ENCODE measurements at regions not wholly inside any gene's neighbourhood (a gene's known extent, or its start where the extent isn't known, plus 50 kb on each side); places are given as distances from the start of the nearest gene placed in this dataset.

DNA sequence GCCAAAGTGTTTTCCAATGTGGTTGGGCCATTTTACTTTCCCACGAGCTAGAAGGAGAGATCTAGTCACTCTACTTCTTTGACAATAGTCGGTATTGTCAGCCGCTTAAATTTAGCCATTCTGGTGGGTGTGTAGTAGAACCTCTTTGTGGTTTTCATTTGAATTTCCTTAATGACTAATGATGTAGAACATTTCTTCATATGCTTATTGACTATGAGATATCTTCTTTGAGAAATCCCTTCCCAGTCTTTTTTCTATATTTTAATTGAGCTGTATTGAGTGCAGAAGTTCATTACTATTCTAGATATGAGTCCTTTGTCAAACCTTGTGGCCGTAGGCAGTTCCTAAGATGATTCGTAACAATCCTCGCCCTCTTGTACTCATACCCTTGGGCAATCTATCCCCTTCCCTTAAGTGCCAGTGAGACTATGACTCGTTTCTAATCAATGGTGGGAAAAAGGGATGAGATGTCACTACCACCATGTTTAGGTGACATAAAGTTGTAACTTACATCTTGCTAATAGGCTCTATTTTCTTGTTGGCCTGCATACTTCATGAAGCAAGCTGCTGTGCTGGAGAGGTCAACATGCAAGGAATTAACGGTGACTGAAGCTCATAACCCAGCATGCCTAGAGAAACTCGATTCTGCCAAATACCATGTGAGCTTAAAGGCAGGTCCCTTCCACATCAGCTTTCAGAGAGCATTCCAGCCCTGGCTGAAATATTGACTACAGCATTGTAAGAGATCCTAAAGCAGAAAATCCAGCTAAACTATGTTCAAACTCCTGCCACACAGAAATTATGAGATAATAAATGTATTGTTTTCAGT, 817.9 kb upstream of the SOX9 start:
- no peaks in the 10 kb centered on the region for H3K4me1 ChIP-seq
- H3K27ac ChIP-seq: no peak overlapping the region
- no peak overlapping the region for H3K4me3 ChIP-seq
- POLR2A ChIA-PET: no interaction called here
- CTCF ChIA-PET: no interaction called here
- TF ChIP-seq, protein P1, sequence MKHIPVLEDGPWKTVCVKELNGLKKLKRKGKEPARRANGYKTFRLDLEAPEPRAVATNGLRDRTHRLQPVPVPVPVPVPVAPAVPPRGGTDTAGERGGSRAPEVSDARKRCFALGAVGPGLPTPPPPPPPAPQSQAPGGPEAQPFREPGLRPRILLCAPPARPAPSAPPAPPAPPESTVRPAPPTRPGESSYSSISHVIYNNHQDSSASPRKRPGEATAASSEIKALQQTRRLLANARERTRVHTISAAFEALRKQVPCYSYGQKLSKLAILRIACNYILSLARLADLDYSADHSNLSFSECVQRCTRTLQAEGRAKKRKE (CRISPR knock-in tag; IDR thresholded peaks at IDR 0.05; ENCODE audit: low read depth): no peak
- ATAC-seq (no peak), DNase-seq (ENCODE audit: low read depth in 1 of 2, low spot score in 1 of 2) (no peak), FAIRE-seq (no peak)
- peaks cover 11% of the 10 kb centered on the region for H3K9me3 ChIP-seq
- H3K4me2 ChIP-seq: no peak overlapping the region
- 45% methylated on average over 9 of the region's 9 CpGs for WGBS (ENCODE audit: missing lambda C conversion rate)

DNA sequence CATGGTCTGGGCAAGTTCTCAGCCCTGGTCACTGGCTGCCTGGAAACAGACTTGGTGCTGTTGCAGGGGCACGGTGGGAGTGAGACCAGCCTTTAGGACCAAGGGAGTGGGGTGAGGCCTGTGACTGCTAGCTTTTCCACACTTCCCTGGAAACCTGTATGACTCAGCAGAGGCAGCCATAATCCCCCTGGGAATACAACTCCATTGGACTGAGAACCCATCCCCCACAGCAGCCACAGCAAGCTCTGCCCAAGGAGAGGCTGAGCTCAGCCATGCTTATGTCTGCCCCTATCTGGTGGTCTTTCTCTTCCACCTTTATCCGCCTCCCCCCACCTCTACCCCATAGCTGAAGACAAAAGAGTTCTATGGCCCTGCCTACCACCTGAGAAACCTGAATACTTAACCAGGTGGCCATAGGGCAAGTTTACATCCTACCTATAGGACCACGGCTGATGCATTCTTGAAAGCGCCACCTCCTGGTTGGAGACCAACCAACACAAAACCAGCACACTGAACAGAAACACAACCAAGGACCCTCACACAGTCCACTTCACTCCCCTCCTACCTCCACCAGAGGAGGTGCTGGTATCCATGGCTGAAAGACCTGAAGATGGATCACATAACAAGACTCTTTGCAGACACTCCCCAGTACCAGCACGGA, 816.2 kb upstream of the SOX9 start:
- no peak for ATAC-seq
- no peak overlapping the region for H3K27ac ChIP-seq
- no peaks in the 10 kb centered on the region for H3K4me1 ChIP-seq
- peaks cover 11% of the 10 kb centered on the region for H3K9me3 ChIP-seq
- no peak for FAIRE-seq
- no peak for DNase-seq (ENCODE audit: low read depth in 1 of 2, low spot score in 1 of 2)
- no peak overlapping the region for H3K4me3 ChIP-seq
- POLR2A ChIA-PET: no interaction called here
- CTCF ChIA-PET: no interaction called here
- TF ChIP-seq MAFK (IDR thresholded peaks at IDR 0.05; ENCODE audit: partially characterized antibody) (no peak), SMC3 (IDR thresholded peaks at IDR 0.05) (no peak), TP53 (CRISPR knock-in tag; IDR thresholded peaks at IDR 0.05) (no peak), RCOR1 (IDR thresholded peaks at IDR 0.05; ENCODE audit: low read depth, low read length) (no peak), ZNF302 (CRISPR knock-in tag; IDR thresholded peaks at IDR 0.05) (no peak), ZC3H11A (IDR thresholded peaks at IDR 0.05) (no peak), PBX3 (IDR thresholded peaks at IDR 0.05) (no peak), NPAS2 (CRISPR knock-in tag; IDR thresholded peaks at IDR 0.05; ENCODE audit: borderline replicate concordance) (no peak), HDAC2 (IDR thresholded peaks at IDR 0.05) (no peak), POLR2AphosphoS2 (conservative IDR thresholded peaks at IDR 0.05; ENCODE audit: low read length) (no peak), NR3C1 (IDR thresholded peaks at IDR 0.05) (no peak)
- TF ChIP-seq, protein P2, sequence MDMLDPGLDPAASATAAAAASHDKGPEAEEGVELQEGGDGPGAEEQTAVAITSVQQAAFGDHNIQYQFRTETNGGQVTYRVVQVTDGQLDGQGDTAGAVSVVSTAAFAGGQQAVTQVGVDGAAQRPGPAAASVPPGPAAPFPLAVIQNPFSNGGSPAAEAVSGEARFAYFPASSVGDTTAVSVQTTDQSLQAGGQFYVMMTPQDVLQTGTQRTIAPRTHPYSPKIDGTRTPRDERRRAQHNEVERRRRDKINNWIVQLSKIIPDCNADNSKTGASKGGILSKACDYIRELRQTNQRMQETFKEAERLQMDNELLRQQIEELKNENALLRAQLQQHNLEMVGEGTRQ (IDR thresholded peaks at IDR 0.05): no peak
- TF ChIP-seq, protein P3, sequence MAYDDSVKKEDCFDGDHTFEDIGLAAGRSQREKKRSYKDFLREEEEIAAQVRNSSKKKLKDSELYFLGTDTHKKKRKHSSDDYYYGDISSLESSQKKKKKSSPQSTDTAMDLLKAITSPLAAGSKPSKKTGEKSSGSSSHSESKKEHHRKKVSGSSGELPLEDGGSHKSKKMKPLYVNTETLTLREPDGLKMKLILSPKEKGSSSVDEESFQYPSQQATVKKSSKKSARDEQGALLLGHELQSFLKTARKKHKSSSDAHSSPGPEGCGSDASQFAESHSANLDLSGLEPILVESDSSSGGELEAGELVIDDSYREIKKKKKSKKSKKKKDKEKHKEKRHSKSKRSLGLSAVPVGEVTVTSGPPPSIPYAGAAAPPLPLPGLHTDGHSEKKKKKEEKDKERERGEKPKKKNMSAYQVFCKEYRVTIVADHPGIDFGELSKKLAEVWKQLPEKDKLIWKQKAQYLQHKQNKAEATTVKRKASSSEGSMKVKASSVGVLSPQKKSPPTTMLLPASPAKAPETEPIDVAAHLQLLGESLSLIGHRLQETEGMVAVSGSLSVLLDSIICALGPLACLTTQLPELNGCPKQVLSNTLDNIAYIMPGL (CRISPR knock-in tag; IDR thresholded peaks at IDR 0.05; ENCODE audit: borderline replicate concordance): no peak
- TF ChIP-seq, protein P1 (CRISPR knock-in tag; IDR thresholded peaks at IDR 0.05; ENCODE audit: low read depth): no peak
- no peak overlapping the region for H3K4me2 ChIP-seq
- WGBS (ENCODE audit: missing lambda C conversion rate): 53% methylated on average over 5 of the region's 5 CpGs

DNA sequence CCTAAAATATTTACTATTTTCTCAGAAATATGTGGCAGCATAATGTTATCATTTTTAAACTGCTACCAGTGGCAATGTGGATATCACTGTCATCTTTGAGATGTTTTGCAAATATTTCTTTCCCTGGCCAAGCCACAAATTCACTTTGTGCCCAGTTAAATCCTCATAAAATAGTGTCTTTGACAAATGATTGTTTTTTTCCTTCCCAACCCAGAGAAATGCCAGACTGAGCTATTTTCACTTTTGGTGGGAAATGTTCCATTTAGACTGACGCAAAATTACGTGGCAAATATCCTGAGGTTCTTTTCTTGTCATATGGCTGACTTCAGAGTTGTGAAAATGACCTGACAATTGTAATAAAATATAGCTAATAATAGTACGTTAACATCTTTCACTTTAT, 807.0 kb upstream of the SOX9 start:
- ChIA-PET CTCF (interaction anchor here (1.3 kb wide), 1 partner anchor 9 kb away, joined by 4 read pairs; no protein-coding TSS in a partner anchor), POLR2A (no interaction called here)
- 36% methylated on average over 3 of the region's 3 CpGs for WGBS (ENCODE audit: missing lambda C conversion rate)
- no peaks in the 10 kb centered on the region for H3K4me1 ChIP-seq
- no peak overlapping the region for H3K27ac ChIP-seq
- H3K4me3 ChIP-seq: no peak overlapping the region
- ATAC-seq (no peak), DNase-seq (ENCODE audit: low read depth in 1 of 2, low spot score in 1 of 2) (no peak), FAIRE-seq (no peak)
- no peak overlapping the region for H3K4me2 ChIP-seq
- no peaks in the 10 kb centered on the region for H3K9me3 ChIP-seq
- TF ChIP-seq MYC (IDR thresholded peaks at IDR 0.05; ENCODE audit: borderline replicate concordance, low read length) (no peak), EHF (CRISPR knock-in tag; IDR thresholded peaks at IDR 0.05) (no peak), HOXA7 (CRISPR knock-in tag; IDR thresholded peaks at IDR 0.05) (no peak), RARB (CRISPR knock-in tag; IDR thresholded peaks at IDR 0.05) (no peak), TP53 (CRISPR knock-in tag; IDR thresholded peaks at IDR 0.05) (no peak), RNF2 (IDR thresholded peaks at IDR 0.05; ENCODE audit: borderline replicate concordance, low read depth) (no peak), SREBF2 (IDR thresholded peaks at IDR 0.05) (no peak), BHLHE40 (IDR thresholded peaks at IDR 0.05; ENCODE audit: low read depth, low read length) (no peak), NFE2L2 (conservative IDR thresholded peaks at IDR 0.05; ENCODE audit: low read length) (no peak), PBX3 (IDR thresholded peaks at IDR 0.05) (no peak)
- TF ChIP-seq, protein P3 (CRISPR knock-in tag; IDR thresholded peaks at IDR 0.05; ENCODE audit: borderline replicate concordance): no peak
- TF ChIP-seq, protein P4, sequence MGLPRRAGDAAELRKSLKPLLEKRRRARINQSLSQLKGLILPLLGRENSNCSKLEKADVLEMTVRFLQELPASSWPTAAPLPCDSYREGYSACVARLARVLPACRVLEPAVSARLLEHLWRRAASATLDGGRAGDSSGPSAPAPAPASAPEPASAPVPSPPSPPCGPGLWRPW (IDR thresholded peaks at IDR 0.05): no peak
